HEK293T (cell line): ENCODE measurements at regions not wholly inside any gene's neighbourhood (a gene's known extent, or its start where the extent isn't known, plus 50 kb on each side); places are given as distances from the start of the nearest gene placed in this dataset.

Experiments
- CTCF ChIA-PET: fragments of 350-600 bp; formaldehyde crosslinking; extraction: SDS; loops from one replicate; lab custom pipeline; 2021; ENCODE audit warnings: antibody characterized with exemption, inconsistent platforms; lab: Yijun Ruan, JAX
- POLR2A ChIA-PET: fragments of 350-600 bp; formaldehyde crosslinking; extraction: SDS; loops from one replicate; lab custom pipeline; 2020; ENCODE audit warnings: antibody characterized with exemption, inconsistent platforms; lab: Yijun Ruan, JAX
- DNase-seq: peaks from one replicate; pipeline ENCODE4 v3.0.0; 2012; ENCODE audit warnings: mixed read lengths; ENCODE audit errors: extremely low spot score
- ARNT ChIP-seq: fragments of 450-650 bp; IDR thresholded peaks from 2 replicates; pipeline ENCODE4 v1.6.1; 2017; ENCODE audit warnings: mild to moderate bottlenecking
- BHLHE40 ChIP-seq: fragments of 450-650 bp; IDR thresholded peaks from 2 replicates; pipeline ENCODE4 v1.6.1; 2016; ENCODE audit warnings: mild to moderate bottlenecking, moderate library complexity, borderline replicate concordance
- CTBP1 ChIP-seq: fragments of 450-650 bp; IDR thresholded peaks from 2 replicates; pipeline ENCODE4 v1.6.1; 2016; ENCODE audit warnings: borderline replicate concordance
- ELF4 ChIP-seq: fragments of 450-650 bp; IDR thresholded peaks from 2 replicates; pipeline ENCODE4 v1.6.1; 2017; ENCODE audit warnings: antibody characterized with exemption
- FOXA1 ChIP-seq: fragments of 450-650 bp; IDR thresholded peaks from 2 replicates; pipeline ENCODE4 v1.6.1; 2016; ENCODE audit warnings: mild to moderate bottlenecking
- FOXK2 ChIP-seq: fragments of 450-650 bp; IDR thresholded peaks from 2 replicates; pipeline ENCODE4 v1.6.1; 2016; ENCODE audit warnings: mild to moderate bottlenecking
- FOXM1 ChIP-seq: fragments of 450-650 bp; IDR thresholded peaks from 2 replicates; pipeline ENCODE4 v1.6.1; 2017; ENCODE audit warnings: mild to moderate bottlenecking, borderline replicate concordance
- HDGF ChIP-seq: fragments of 450-650 bp; IDR thresholded peaks from 2 replicates; pipeline ENCODE4 v1.6.1; 2017; ENCODE audit warnings: antibody characterized with exemption, borderline replicate concordance
- L3MBTL2 ChIP-seq: fragments of 450-650 bp; conservative IDR thresholded peaks from 2 replicates; pipeline ENCODE4 v1.6.1; 2016; ENCODE audit warnings: mild to moderate bottlenecking
- LEF1 ChIP-seq: fragments of 450-650 bp; IDR thresholded peaks from 2 replicates; pipeline ENCODE4 v1.6.1; 2017; ENCODE audit warnings: mild to moderate bottlenecking, borderline replicate concordance
- NFRKB ChIP-seq: fragments of 450-650 bp; IDR thresholded peaks from 2 replicates; pipeline ENCODE4 v1.6.1; 2016; ENCODE audit warnings: mild to moderate bottlenecking, moderate library complexity
- PKNOX1 ChIP-seq: fragments of 450-650 bp; IDR thresholded peaks from 2 replicates; pipeline ENCODE4 v1.6.1; 2016
- SP1 ChIP-seq: fragments of 450-650 bp; IDR thresholded peaks from 2 replicates; pipeline ENCODE4 v1.6.1; 2017
- SUZ12 ChIP-seq: fragments of 450-650 bp; IDR thresholded peaks from 2 replicates; pipeline ENCODE4 v1.6.1; 2016; ENCODE audit warnings: mild to moderate bottlenecking
- TARDBP ChIP-seq: fragments of 450-650 bp; IDR thresholded peaks from 2 replicates; pipeline ENCODE4 v1.6.1; 2016
- ZNF384 ChIP-seq: fragments of 450-650 bp; IDR thresholded peaks from 2 replicates; pipeline ENCODE4 v1.6.1; 2016

GRCh38 chr3:62975566-62975965, 100.3 kb upstream of the CADPS start:
- ChIA-PET CTCF (no interaction called here), POLR2A (no interaction called here)
- no peak for DNase-seq
- TF ChIP-seq FOXK2 = no peak
- no peak for TF ChIP-seq ELF4
- no peak for TF ChIP-seq LEF1
- no peak for TF ChIP-seq CTBP1
- TF ChIP-seq HDGF = no peak
- no peak for TF ChIP-seq NFRKB
- TF ChIP-seq ZNF384 = no peak

GRCh38 chr3:62981962-62982361, 106.7 kb upstream of the CADPS start:
- no peak for DNase-seq
- TF ChIP-seq SUZ12 (no peak), TARDBP (no peak), ELF4 (no peak), ZNF384 (no peak), CTBP1 (no peak), FOXA1 (no peak), NFRKB (no peak)
- ChIA-PET POLR2A (no interaction called here), CTCF (no interaction called here)

- POLR2A ChIA-PET = no interaction called here
- no peak for DNase-seq
- CTCF ChIA-PET = interaction anchor here (0.6 kb wide), 1 partner anchor 205 kb away, joined by 3 read pairs; no protein-coding TSS in a partner anchor
- TF ChIP-seq FOXA1 = no peak
Observed at GRCh38 chr3:62982795-62983455, 107.7 kb upstream of the CADPS start.

- no peak for DNase-seq
- CTCF ChIA-PET = no interaction called here
Observed at GRCh38 chr3:62986061-62986460, 110.8 kb upstream of the CADPS start.

GRCh38 chr3:62987721-62988120, 112.5 kb upstream of the CADPS start:
- CTCF ChIA-PET = no interaction called here
- TF ChIP-seq FOXA1 (no peak), ZNF384 (no peak), BHLHE40 (no peak), LEF1 (no peak), SP1 (no peak)
- POLR2A ChIA-PET = no interaction called here
- no peak for DNase-seq

More at GRCh38 chr3:62986061-62986460, 110.8 kb upstream of the CADPS start:
- POLR2A ChIA-PET = no interaction called here
- TF ChIP-seq TARDBP (no peak), PKNOX1 (no peak), LEF1 (no peak), FOXA1 (no peak), ARNT (no peak), BHLHE40 (no peak), HDGF (no peak), ZNF384 (no peak), FOXM1 (no peak), SUZ12 (no peak), SP1 (no peak), L3MBTL2 (no peak), CTBP1 (no peak), FOXK2 (no peak), ELF4 (no peak)

GRCh38 chr3:62990704-62991413, 115.6 kb upstream of the CADPS start:
- TF ChIP-seq FOXA1 (no peak), ZNF384 (no peak), TARDBP (no peak), PKNOX1 (no peak), HDGF (no peak), SP1 (no peak)
- ChIA-PET CTCF (no interaction called here), POLR2A (no interaction called here)
- DNase-seq = no peak

- ChIA-PET POLR2A (no interaction called here), CTCF (interaction anchor here (0.8 kb wide), 1 partner anchor 197 kb away, joined by 3 read pairs; no protein-coding TSS in a partner anchor)
Observed at GRCh38 chr3:62992520-62992919, 117.3 kb upstream of the CADPS start.

More at GRCh38 chr3:62992520-62992919, 117.3 kb upstream of the CADPS start:
- TF ChIP-seq FOXK2 (no peak), PKNOX1 (no peak), BHLHE40 (no peak), SUZ12 (no peak), TARDBP (no peak), NFRKB (no peak), ARNT (no peak), CTBP1 (no peak)
- DNase-seq = no peak
